CD4-positive, alpha-beta memory T cell (primary cell): ENCODE measurements at regions not wholly inside any gene's neighbourhood (a gene's known extent, or its start where the extent isn't known, plus 50 kb on each side); places are given as distances from the start of the nearest gene placed in this dataset.

Experiments used
- CTCF ChIA-PET: fragments of 350-600 bp; sonication (Branson Sonifier 250); formaldehyde crosslinking; loops from one replicate; lab custom pipeline; 2021; ENCODE audit warnings: inconsistent platforms; ENCODE audit not compliant: partially characterized antibody; lab: Charles Lee
- POLR2A ChIA-PET: fragments of 350-600 bp; sonication (Branson Sonifier 250); formaldehyde crosslinking; loops from one replicate; lab custom pipeline; 2021; ENCODE audit not compliant: partially characterized antibody; lab: Charles Lee
- DNase-seq, 5 donors: peaks; one replicate each; pipeline versions ENCODE4 v3.0.0 to v3.0.0-alpha.2; 2020 to 2022; ENCODE audit warnings: mixed read lengths in 1 of 5
- H3K27ac ChIP-seq: one replicate; pipeline ENCODE4 v1.7.0; 2013; ENCODE audit warnings: low read depth, low read length
- H3K27me3 ChIP-seq: 2 replicates; pipeline ENCODE4 v1.7.0; 2013; ENCODE audit warnings: mild to moderate bottlenecking, low read length, moderate library complexity; ENCODE audit not compliant: insufficient read depth
- H3K36me3 ChIP-seq: 2 replicates; pipeline ENCODE4 v1.7.0; 2013; ENCODE audit warnings: mild to moderate bottlenecking, low read length, moderate library complexity; ENCODE audit not compliant: insufficient read depth
- H3K4me1 ChIP-seq: 2 replicates; pipeline ENCODE4 v1.7.0; 2013; ENCODE audit warnings: mild to moderate bottlenecking, low read length, moderate library complexity; ENCODE audit not compliant: insufficient read depth
- H3K4me3 ChIP-seq, 2 donors: one replicate each; pipeline ENCODE4 v1.7.0; 2013; ENCODE audit warnings: low read length in 2 of 2, mild to moderate bottlenecking in 1 of 2
- H3K9me3 ChIP-seq, 2 donors: one replicate each; pipeline ENCODE4 v1.7.0; 2013; ENCODE audit warnings: low read length in 2 of 2, control low read depth in 1 of 2; ENCODE audit not compliant: control insufficient read depth in 1 of 2
- H3K27ac Mint-ChIP-seq, 7 donors: one replicate each; pipeline ENCODE4 v1.8.0; 2020 to 2021; ENCODE audit warnings: mixed read lengths in 7 of 7, mild to moderate bottlenecking in 6 of 7, inconsistent platforms in 3 of 7, moderate library complexity in 3 of 7
- H3K27me3 Mint-ChIP-seq, 2 donors: one replicate each; pipeline ENCODE4 v1.8.0; 2020 to 2021; ENCODE audit warnings: mixed read lengths in 2 of 2
- H3K36me3 Mint-ChIP-seq, 2 donors: one replicate each; pipeline ENCODE4 v1.8.0; 2020 to 2021; ENCODE audit warnings: mixed read lengths in 2 of 2, inconsistent platforms in 1 of 2, mild to moderate bottlenecking in 1 of 2
- H3K4me1 Mint-ChIP-seq, 4 donors: one replicate each; pipeline ENCODE4 v1.8.0; 2020 to 2021; ENCODE audit warnings: mixed read lengths in 4 of 4, mild to moderate bottlenecking in 1 of 4
- H3K4me3 Mint-ChIP-seq, 8 donors: one replicate each; pipeline ENCODE4 v1.8.0; 2020 to 2021; ENCODE audit warnings: mixed read lengths in 8 of 8, mild to moderate bottlenecking in 7 of 8, moderate library complexity in 6 of 8, inconsistent platforms in 3 of 8
- H3K9me3 Mint-ChIP-seq, 8 donors: one replicate each; pipeline ENCODE4 v1.8.0; 2020 to 2021; ENCODE audit warnings: mixed read lengths in 8 of 8, mild to moderate bottlenecking in 5 of 8, inconsistent platforms in 3 of 8, moderate library complexity in 1 of 8
- intact Hi-C: fragments of 100-400 bp; cut with micrococcal nuclease; formaldehyde crosslinking; loops from one replicate; pipeline ENCODE4 v1.15.1; 2023

DNA sequence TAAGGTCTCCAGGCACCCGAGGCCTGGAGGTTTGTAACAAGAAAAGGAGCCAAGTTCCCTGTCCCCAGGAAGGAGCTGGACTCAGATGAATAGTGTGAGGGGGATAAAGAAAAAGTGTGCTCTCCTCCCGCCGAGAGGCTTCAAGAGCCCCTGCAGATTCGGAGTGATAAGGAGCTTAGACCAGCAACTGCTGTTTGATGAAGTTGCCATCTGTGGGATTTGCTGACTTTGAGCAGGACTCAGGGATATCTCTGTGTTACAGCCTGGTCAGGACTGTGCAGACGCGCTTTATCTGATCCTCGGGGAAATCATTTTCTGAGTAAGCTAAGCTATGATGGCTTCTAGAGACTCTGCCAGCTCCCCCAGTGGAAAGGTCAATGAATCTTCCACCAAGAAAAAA lies 1017.0 kb downstream of the TBC1D22A start:
- H3K4me1 Mint-ChIP-seq, result no peaks in the 10 kb centered on the region
- H3K27ac ChIP-seq, result no peak overlapping the region
- no peak for DNase-seq
- peaks cover 0 to 11% (median 0%) of the 10 kb centered on the region in 8 donors for H3K9me3 Mint-ChIP-seq
- no peaks in the 10 kb centered on the region for H3K36me3 ChIP-seq
- ChIA-PET CTCF (no interaction called here), POLR2A (no interaction called here)
- H3K27me3 Mint-ChIP-seq, result peaks cover 2 to 6% of the 10 kb centered on the region in 2 donors
- H3K36me3 Mint-ChIP-seq, result peaks cover 0 to 1% of the 10 kb centered on the region in 2 donors
- H3K4me1 ChIP-seq, result no peaks in the 10 kb centered on the region
- H3K9me3 ChIP-seq, result no peaks in the 10 kb centered on the region
- intact Hi-C loops, result no loop called here
- no peak overlapping the region for H3K4me3 Mint-ChIP-seq
- H3K27ac Mint-ChIP-seq, result no peak overlapping the region
- H3K27me3 ChIP-seq, result no peaks in the 10 kb centered on the region
- H3K4me3 ChIP-seq, result no peak overlapping the region

DNA sequence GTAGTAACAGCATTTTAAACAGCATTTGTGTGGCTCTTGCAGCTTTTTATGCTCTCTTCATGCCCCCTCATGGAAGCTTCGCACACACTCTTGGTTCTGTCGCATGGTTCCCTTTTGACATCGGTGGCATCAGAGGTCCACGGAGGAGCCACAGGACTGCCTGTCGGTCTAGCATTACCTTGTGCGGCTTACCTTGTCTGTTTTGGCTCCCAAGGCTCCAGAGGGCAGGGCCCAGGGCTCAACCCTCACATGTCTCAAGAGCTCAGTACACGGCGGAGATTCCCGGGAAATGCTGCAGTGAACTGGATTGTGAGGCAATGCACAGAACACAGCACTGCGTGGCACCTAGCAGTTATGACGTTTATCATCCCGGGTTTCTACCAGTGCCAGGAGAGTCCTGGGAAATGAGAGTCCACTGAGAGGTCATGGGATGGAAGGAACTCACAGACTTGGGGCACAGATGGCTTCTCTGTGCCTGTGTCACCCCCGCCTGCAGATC lies 1015.8 kb downstream of the TBC1D22A start:
- H3K27ac ChIP-seq, result no peak overlapping the region
- intact Hi-C loops, result no loop called here
- H3K27me3 Mint-ChIP-seq, result peaks cover 3 to 5% of the 10 kb centered on the region in 2 donors
- CTCF ChIA-PET, result no interaction called here
- peaks cover 0 to 7% (median 0%) of the 10 kb centered on the region in 8 donors for H3K9me3 Mint-ChIP-seq
- H3K27me3 ChIP-seq, result no peaks in the 10 kb centered on the region
- H3K9me3 ChIP-seq, result no peaks in the 10 kb centered on the region
- no peaks in the 10 kb centered on the region for H3K4me1 Mint-ChIP-seq
- no peak overlapping the region for H3K4me3 Mint-ChIP-seq
- peaks cover 0 to 1% of the 10 kb centered on the region in 2 donors for H3K36me3 Mint-ChIP-seq
- H3K36me3 ChIP-seq, result no peaks in the 10 kb centered on the region
- H3K27ac Mint-ChIP-seq, result no peak overlapping the region
- POLR2A ChIA-PET, result no interaction called here
- H3K4me3 ChIP-seq, result no peak overlapping the region
- no peaks in the 10 kb centered on the region for H3K4me1 ChIP-seq
- DNase-seq, result no peak

DNA sequence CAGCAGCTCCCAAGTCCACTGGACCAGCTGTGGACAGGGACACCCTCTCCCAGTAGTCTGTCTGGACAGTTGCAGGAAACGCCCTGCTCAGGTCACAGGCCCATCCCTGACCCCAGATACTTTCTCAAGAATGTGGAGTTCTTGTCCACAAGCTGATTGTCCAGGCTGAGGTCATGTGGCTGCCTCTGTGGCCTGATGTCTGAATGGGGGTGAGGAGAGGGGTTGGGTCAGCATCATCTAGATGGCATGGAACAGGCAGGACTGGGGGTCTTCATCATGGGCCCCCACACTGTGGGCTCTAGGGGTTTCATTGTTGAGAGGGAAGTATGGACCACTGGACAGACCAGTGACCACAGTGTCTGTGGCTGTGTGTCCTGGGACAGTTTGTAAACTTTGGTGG lies 1015.0 kb downstream of the TBC1D22A start:
- intact Hi-C loops, result no loop called here
- no peaks in the 10 kb centered on the region for H3K9me3 ChIP-seq
- no peak overlapping the region for H3K27ac ChIP-seq
- DNase-seq, result no peak
- H3K4me3 Mint-ChIP-seq, result no peak overlapping the region
- H3K4me1 Mint-ChIP-seq, result no peaks in the 10 kb centered on the region
- ChIA-PET CTCF (no interaction called here), POLR2A (no interaction called here)
- peaks cover 4 to 5% of the 10 kb centered on the region in 2 donors for H3K27me3 Mint-ChIP-seq
- H3K4me1 ChIP-seq, result no peaks in the 10 kb centered on the region
- peaks cover 0 to 6% (median 0%) of the 10 kb centered on the region in 8 donors for H3K9me3 Mint-ChIP-seq
- H3K27me3 ChIP-seq, result no peaks in the 10 kb centered on the region
- peaks cover 0 to 1% of the 10 kb centered on the region in 2 donors for H3K36me3 Mint-ChIP-seq
- H3K36me3 ChIP-seq, result no peaks in the 10 kb centered on the region
- H3K4me3 ChIP-seq, result no peak overlapping the region
- H3K27ac Mint-ChIP-seq, result no peak overlapping the region

- Histone ChIP-seq H3K4me1 (no peaks in the 10 kb centered on the region), H3K27me3 (no peaks in the 10 kb centered on the region), H3K4me3 (no peak overlapping the region), H3K9me3 (no peaks in the 10 kb centered on the region), H3K36me3 (no peaks in the 10 kb centered on the region), H3K27ac (no peak overlapping the region)
- ChIA-PET POLR2A (no interaction called here), CTCF (no interaction called here)
- H3K4me1 Mint-ChIP-seq, result no peaks in the 10 kb centered on the region
- no peak for DNase-seq
- no peak overlapping the region for H3K27ac Mint-ChIP-seq
- peaks cover 0 to 4% (median 0%) of the 10 kb centered on the region in 8 donors for H3K9me3 Mint-ChIP-seq
- H3K27me3 Mint-ChIP-seq, result peaks cover 0 to 3% of the 10 kb centered on the region in 2 donors
- no peak overlapping the region for H3K4me3 Mint-ChIP-seq
- intact Hi-C loops, result no loop called here
- no peaks in the 10 kb centered on the region for H3K36me3 Mint-ChIP-seq
These were observed 1013.9 kb downstream of the TBC1D22A start for GRCh38 chr22:47776329-47776728.

- Histone ChIP-seq H3K36me3 (no peaks in the 10 kb centered on the region), H3K4me3 (no peak overlapping the region), H3K27ac (no peak overlapping the region), H3K4me1 (no peaks in the 10 kb centered on the region), H3K9me3 (no peaks in the 10 kb centered on the region), H3K27me3 (no peaks in the 10 kb centered on the region)
- Mint-ChIP-seq H3K4me3 (no peak overlapping the region), H3K4me1 (no peaks in the 10 kb centered on the region), H3K27ac (no peak overlapping the region), H3K36me3 (no peaks in the 10 kb centered on the region), H3K9me3 (peaks cover 0 to 4% (median 0%) of the 10 kb centered on the region in 8 donors), H3K27me3 (peaks cover 0 to 3% of the 10 kb centered on the region in 2 donors)
- no peak for DNase-seq
- ChIA-PET POLR2A (no interaction called here), CTCF (no interaction called here)
- intact Hi-C loops, result no loop called here
These were observed 1013.2 kb downstream of the TBC1D22A start for GRCh38 chr22:47775686-47776085.

DNA sequence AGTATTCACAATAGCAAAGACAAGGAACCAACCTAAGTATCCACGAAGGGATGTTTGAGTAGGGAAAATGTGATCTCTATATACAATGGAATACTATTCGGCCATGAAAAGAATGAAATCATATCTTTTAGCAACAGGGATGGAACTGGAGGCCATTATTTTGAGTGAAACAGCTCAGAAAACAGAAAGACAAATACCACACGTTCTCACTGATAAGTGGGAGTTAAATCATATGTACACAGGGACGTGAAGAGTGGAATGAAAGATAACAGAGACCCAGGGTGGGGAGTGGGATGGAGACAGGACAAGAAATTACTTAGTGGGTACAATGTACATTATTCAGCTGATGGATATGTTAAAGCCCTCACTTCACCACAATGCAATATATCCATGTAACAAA lies 1012.7 kb downstream of the TBC1D22A start:
- Mint-ChIP-seq H3K4me3 (no peak overlapping the region), H3K9me3 (peaks cover 0 to 4% (median 0%) of the 10 kb centered on the region in 8 donors), H3K27me3 (peaks cover 0 to 3% of the 10 kb centered on the region in 2 donors), H3K36me3 (no peaks in the 10 kb centered on the region), H3K27ac (no peak overlapping the region), H3K4me1 (no peaks in the 10 kb centered on the region)
- ChIA-PET CTCF (no interaction called here), POLR2A (no interaction called here)
- Histone ChIP-seq H3K27ac (no peak overlapping the region), H3K4me3 (no peak overlapping the region), H3K9me3 (no peaks in the 10 kb centered on the region), H3K36me3 (no peaks in the 10 kb centered on the region), H3K27me3 (no peaks in the 10 kb centered on the region), H3K4me1 (no peaks in the 10 kb centered on the region)
- DNase-seq, result no peak
- intact Hi-C loops, result no loop called here

GRCh38 chr22:47773635-47774034 lies 1011.2 kb downstream of the TBC1D22A start:
- Mint-ChIP-seq H3K36me3 (no peaks in the 10 kb centered on the region), H3K9me3 (peaks cover 0 to 4% (median 0%) of the 10 kb centered on the region in 8 donors), H3K27ac (no peak overlapping the region), H3K4me1 (no peaks in the 10 kb centered on the region), H3K27me3 (peaks cover 1 to 6% of the 10 kb centered on the region in 2 donors), H3K4me3 (no peak overlapping the region)
- H3K27ac ChIP-seq, result no peak overlapping the region
- DNase-seq, result no peak
- intact Hi-C loops, result no loop called here
- ChIA-PET CTCF (no interaction called here), POLR2A (no interaction called here)
- H3K4me1 ChIP-seq, result no peaks in the 10 kb centered on the region
- H3K36me3 ChIP-seq, result no peaks in the 10 kb centered on the region
- H3K4me3 ChIP-seq, result no peak overlapping the region
- no peaks in the 10 kb centered on the region for H3K9me3 ChIP-seq
- H3K27me3 ChIP-seq, result no peaks in the 10 kb centered on the region

GRCh38 chr22:47772864-47773263 lies 1010.4 kb downstream of the TBC1D22A start:
- Histone ChIP-seq H3K4me1 (no peaks in the 10 kb centered on the region), H3K27me3 (no peaks in the 10 kb centered on the region), H3K36me3 (no peaks in the 10 kb centered on the region), H3K9me3 (no peaks in the 10 kb centered on the region), H3K4me3 (no peak overlapping the region), H3K27ac (no peak overlapping the region)
- Mint-ChIP-seq H3K4me1 (no peaks in the 10 kb centered on the region), H3K36me3 (no peaks in the 10 kb centered on the region), H3K4me3 (no peak overlapping the region), H3K9me3 (peaks cover 0 to 4% (median 0%) of the 10 kb centered on the region in 8 donors), H3K27me3 (peaks cover 1 to 6% of the 10 kb centered on the region in 2 donors), H3K27ac (no peak overlapping the region)
- ChIA-PET CTCF (no interaction called here), POLR2A (no interaction called here)
- intact Hi-C loops, result no loop called here
- no peak for DNase-seq
